ENCODE measurements at regions not wholly inside any gene's neighbourhood (a gene's known extent, or its start where the extent isn't known, plus 50 kb on each side); places are given as distances from the start of the nearest gene placed in this dataset.

DNA sequence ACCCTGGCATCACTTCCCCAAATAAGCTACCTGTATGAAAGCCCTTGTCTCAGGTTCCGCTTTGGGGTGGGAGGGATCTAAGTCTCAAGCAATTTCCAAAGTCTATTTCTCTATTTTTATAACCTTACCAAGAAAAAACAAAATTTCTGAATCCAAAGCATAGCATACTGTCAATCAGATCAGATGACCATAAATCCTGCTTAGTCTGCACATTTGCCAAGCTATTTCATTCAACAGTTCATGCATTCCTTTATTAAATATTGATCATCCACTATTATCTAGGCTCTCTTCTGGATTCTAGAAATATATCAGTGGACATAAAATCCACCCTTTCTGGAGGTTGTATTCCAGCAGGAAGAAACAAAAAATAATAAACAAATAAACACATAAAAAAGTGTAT, 263.5 kb upstream of the USP15 start:
- TF ChIP-seq, protein P1, sequence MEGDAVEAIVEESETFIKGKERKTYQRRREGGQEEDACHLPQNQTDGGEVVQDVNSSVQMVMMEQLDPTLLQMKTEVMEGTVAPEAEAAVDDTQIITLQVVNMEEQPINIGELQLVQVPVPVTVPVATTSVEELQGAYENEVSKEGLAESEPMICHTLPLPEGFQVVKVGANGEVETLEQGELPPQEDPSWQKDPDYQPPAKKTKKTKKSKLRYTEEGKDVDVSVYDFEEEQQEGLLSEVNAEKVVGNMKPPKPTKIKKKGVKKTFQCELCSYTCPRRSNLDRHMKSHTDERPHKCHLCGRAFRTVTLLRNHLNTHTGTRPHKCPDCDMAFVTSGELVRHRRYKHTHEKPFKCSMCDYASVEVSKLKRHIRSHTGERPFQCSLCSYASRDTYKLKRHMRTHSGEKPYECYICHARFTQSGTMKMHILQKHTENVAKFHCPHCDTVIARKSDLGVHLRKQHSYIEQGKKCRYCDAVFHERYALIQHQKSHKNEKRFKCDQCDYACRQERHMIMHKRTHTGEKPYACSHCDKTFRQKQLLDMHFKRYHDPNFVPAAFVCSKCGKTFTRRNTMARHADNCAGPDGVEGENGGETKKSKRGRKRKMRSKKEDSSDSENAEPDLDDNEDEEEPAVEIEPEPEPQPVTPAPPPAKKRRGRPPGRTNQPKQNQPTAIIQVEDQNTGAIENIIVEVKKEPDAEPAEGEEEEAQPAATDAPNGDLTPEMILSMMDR (IDR thresholded peaks at IDR 0.05), result no peak
- TF ChIP-seq POLR2AphosphoS5 (IDR thresholded peaks at IDR 0.05), result no peak
- TF ChIP-seq POLR2A (IDR thresholded peaks at IDR 0.05), result no peak
- no peak for TF ChIP-seq EP300 (IDR thresholded peaks at IDR 0.05)

Data from sigmoid colon (tissue), 4 donors.